ENCODE measurements at regions not wholly inside any gene's neighbourhood (a gene's known extent, or its start where the extent isn't known, plus 50 kb on each side); places are given as distances from the start of the nearest gene placed in this dataset.

- TF ChIP-seq EZH2 (IDR thresholded peaks at IDR 0.05; ENCODE audit: borderline replicate concordance, low read depth, low read length, severe bottlenecking) (no peak), CTCF (IDR thresholded peaks at IDR 0.05; ENCODE audit: extremely low read depth in 1 of 2, insufficient read depth in 1 of 2, low read depth in 1 of 2, low read length in 2 of 2) (no peak), JUN (IDR thresholded peaks at IDR 0.05; ENCODE audit: borderline replicate concordance, insufficient read depth, insufficient read length, low read depth) (no peak), MAX (IDR thresholded peaks at IDR 0.05; ENCODE audit: insufficient read depth, insufficient read length) (no peak), POLR2AphosphoS5 (IDR thresholded peaks at IDR 0.05; ENCODE audit: insufficient read depth, low read depth, low read length) (no peak)
Measured at GRCh38 chr2:222782201-222782730, 78.6 kb upstream of the ACSL3 start.

Measured in endothelial cell of umbilical vein (primary cell).